Stimulated activated CD4-positive, alpha-beta T cell treated with anti-CD3 and anti-CD28 coated beads, TNF-alpha, amount 100 ng/mL, for 48 hours (primary cell): ENCODE measurements at regions not wholly inside any gene's neighbourhood (a gene's known extent, or its start where the extent isn't known, plus 50 kb on each side); places are given as distances from the start of the nearest gene placed in this dataset.
"Not testable (repeated sequence)": the region's sequence is repeated elsewhere in the genome, so short reads cannot be mapped to it uniquely, and the experiment has no call there.

Experiments used
- DNase-seq, 3 donors: peaks; one replicate each; pipeline ENCODE4 v3.0.0-alpha.2; 2020; ENCODE audit warnings: low read depth in 3 of 3

DNA sequence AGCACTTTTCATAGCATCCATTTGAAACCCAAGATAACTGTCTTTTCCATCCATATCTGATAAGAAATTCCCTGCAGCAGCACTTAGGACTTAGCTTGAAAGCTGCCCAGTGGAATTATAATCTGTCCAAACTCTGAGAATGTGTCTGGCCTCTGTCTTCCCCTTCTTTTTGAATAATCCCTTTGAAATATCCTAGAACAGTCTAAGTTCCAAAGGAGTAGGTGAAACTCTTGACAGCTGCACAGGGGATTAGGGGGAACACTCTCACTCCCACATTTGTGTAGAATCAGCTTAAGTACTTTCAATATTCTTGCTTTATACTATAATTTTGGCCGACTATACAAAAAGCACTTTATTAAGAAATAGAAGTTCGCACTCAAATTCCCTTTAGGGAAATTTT lies 157.7 kb downstream of the PAPSS1 start:
- DNase-seq: no peak

DNA sequence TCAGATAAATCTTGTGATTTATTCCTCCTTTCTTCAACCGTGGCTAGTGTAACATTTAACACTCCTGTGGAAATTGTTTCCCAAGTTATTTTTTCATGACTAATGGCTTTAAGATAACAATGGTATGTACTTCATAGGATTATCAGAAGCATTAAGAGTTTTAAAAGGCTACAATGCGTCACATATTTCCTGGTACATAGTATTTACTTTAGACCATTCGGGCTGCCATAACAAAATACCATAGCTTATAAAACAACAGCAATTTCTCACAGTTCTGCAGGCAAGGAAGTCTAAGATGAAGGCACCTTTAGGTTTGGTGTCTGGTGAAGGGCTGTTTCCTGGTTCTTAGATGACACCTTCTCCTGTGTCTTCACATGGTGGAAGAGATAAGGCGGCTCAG lies 158.6 kb downstream of the PAPSS1 start:
- no peak for DNase-seq

DNA sequence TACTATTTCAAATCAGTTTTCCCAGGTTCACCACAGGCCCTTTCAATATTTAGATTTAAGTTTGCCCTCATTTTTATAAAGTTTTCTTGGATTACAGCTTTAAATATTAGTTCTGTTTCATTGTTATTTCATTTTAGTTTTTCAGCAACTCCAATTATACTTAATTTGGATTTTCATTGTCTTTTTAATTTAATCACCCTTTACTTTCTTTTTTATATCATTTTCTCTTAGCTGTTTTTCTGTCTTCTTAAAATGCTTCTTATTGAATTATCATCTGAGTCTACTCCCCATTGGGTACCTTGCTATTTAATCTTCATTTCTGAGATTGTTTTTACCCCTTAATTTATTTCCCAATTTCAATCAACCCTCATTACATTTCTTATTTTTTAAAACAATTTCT lies 160.4 kb downstream of the PAPSS1 start:
- DNase-seq: no peak

DNA sequence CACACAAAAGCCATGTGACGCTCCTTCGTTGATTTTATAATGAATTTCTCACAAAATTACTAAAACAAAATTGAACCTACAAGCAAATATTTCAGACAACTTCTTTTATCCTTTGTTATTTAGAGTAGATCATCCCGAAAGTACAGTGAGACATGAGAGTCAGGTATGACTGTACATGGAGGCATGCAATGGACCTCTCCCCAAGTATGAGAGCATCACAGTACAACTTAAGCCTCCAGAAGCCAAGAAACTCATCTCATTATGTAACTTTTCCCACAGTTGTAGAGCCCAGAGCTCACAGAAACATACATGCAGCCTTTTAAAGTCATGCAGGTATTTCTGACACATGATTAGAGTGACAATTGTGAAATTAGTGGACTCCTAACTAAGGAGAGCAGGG lies 167.7 kb downstream of the PAPSS1 start:
- DNase-seq: no peak

DNA sequence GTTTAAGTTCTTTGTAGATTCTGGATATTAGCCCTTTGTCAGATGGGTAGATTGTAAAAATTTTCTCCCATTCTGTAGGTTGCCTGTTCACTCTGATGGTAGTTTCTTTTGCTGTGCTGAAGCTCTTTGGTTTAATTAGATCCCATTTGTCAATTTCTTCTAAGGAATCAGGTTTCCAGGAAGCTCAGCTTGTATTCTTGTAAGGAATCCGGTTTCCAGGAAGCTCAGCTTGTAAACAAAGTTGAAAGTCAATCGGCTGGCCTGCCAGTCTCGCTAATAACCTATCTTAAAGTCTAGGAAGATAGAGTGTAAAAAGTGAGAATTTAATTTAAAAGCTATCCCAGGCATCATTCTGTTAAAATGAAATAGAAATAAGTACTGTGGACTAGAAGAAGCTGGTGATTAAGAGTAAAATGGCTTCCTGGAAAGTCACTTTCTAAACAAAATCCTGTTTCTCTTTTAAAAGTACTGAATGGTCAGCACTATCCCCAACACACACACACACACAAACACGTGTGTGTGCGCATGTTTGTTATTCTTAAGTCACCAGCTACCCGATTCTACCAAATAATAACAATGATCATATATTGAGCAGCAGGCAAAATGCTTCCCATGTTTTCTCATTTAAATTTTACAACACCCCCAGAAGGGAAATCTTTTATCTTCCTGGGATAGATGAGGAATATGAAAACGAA lies 171.7 kb downstream of the PAPSS1 start:
- no peak for DNase-seq

DNA sequence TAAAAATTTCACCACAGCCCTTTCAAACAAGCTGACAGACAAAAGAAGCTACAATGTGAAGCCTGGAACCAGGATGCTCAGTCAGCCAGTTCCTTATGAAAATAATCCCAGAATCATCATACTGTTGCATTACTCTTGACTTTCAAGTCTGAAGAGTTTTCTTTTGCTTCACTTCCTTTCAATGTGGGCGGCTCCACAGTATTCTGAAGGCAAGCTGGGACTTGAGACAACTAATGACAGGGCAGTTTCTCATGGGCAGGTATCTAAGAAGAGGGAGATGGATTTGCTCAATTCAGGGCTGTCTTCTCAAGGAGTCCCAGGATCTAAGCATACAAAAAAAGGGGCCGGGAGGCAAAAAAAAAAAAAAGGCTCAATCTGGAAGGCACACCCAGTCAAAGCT lies 173.4 kb downstream of the PAPSS1 start:
- no peak for DNase-seq

DNA sequence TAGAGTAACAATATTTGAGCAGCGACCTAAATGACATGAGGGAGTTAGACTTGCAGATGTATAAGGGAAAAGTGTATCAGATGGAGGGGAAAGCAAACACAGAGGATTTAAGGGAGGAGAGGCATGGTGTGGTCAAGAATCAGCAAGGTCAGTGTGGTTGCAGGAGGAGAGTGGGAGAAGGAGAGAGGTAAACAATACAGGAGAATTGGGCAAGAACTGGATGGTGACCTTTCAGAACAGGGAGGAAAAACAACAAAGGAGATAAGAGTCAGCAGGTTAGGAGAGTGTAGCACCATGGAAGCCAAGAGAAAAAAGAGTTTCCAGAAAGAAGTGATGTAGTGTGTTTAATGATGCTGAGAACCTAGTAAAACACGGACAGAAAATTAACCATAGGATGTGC lies 178.5 kb downstream of the PAPSS1 start:
- DNase-seq: no peak

DNA sequence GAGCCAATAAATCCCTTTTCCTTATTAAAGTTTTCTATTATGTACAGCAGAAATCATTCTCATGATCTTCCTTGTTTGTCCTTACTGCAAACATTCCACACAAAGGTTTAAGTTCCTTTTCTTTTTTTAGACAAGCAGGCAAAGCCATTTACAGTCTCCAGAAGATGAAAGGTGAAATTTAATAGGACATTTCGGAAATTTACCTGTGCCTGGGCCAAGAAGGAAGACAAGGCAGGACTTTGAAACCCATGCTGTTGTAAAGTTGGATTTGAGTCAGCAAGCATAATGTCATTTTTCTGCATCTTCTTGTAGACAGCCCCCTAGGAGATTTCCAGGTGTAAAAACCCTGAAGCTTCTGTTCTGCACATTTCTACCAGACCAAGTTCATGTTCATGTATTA lies 188.1 kb downstream of the PAPSS1 start:
- DNase-seq: no peak

DNA sequence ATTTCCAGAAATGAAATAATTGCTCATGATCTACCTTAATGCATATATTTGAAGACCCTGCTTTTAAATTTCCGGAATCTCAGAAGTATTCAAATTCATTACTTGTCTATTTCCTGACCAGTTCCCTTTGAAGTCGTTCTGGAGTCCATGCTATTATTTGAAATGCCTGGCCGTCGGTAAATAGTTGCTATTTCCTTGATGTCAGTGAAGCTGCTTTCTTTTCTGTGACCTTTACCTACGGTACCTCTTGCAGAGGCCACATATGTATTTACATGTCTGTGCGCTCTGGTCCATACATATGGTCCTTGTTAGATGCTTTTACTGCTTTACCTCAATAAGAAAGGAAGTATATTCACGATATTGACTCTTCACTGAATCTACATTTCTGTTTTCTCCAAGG lies 199.7 kb downstream of the PAPSS1 start:
- no peak for DNase-seq

DNA sequence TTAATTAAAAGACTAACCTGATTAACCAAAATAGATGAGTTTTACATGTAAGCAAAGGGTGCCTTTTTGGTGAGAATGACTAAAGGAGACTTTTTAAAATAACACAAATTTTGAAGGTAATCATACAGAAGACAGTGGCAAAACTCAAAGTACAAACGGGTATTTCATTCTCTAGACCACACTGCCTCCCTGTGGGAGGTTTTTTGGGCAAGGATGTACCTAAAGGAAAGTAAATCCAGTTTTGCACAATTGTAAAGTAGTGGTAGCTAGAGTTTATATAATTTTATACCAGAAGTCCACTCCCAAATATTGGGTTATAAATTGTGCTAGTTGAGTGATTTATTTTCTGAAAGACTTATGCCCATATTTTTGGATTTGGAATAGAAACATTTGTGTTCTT lies 201.0 kb downstream of the PAPSS1 start:
- DNase-seq: no peak

DNA sequence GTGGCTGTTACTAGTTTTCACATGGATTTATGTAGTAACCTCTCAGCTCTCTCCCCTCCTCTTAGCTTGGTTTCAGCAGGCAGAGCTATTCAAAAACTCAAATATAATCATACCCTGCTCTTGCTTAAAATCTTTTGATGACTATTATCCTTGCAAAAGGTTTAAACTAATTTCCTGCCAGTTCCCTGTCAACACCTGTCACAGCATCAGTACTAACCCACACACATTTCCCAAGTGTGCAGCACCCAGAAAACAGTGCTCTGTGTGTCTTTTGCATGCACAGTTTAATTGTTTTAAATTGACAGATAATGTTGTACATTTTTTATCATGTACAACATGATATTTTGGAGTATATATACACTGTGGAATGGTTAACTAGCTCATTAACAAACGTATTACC lies 202.0 kb downstream of the PAPSS1 start:
- no peak for DNase-seq

DNA sequence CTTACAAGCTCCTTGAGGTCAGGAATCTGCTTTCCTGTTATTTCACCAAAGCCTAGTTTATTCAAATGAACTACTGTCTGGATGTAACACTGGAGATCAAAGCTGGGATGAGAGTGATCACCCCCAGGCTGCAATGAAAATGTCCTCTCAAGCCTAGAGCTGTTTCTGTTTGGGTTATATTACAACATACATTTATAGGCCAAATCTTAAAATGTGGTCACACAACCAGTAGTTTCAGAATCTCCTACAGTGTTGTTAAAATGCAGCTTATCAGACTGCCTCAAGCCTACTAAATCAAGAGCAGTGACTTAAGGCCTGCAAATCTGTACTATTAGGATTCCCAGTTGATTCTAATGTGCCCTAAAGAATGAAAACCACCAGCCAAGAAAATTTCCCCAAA lies 207.5 kb downstream of the PAPSS1 start:
- no peak for DNase-seq

DNA sequence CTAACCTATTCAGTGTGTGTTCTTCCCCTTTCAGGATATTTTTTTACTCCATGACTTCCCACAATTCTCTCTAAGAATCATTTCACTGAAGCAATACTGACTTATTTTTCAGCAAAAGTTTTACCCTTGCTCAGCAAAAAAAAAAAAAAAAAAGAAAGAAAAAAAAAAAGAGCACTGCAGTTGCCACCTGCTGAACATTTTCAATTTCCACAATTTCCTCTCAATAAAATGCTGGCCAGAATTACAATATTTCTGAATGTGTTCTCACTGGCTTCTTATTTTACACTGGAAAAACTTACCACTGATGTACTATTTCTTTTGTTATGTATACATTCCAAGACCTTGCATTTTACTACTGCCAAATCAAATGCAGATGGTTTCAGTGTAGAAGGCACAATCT lies 210.4 kb downstream of the PAPSS1 start:
- DNase-seq: no peak

DNA sequence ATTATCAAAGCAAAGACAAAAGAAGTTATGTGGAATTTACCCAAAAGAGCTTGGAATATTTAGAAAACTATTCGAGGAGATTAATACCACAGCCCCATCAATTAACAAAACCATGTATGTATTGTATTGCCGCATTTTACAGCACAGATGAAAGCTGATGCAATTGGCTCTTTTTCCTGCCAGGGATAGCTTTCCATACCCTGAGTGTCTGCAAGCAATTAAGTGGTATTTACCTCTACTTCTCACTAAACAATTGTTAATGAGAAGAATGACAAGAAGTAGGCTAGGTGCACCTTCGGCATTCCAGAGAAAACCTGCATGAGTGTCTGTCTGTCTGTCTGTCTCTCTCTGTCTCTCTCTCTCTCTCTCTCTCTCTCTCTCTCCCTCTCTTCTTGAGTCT lies 219.5 kb downstream of the PAPSS1 start:
- DNase-seq: no peak

DNA sequence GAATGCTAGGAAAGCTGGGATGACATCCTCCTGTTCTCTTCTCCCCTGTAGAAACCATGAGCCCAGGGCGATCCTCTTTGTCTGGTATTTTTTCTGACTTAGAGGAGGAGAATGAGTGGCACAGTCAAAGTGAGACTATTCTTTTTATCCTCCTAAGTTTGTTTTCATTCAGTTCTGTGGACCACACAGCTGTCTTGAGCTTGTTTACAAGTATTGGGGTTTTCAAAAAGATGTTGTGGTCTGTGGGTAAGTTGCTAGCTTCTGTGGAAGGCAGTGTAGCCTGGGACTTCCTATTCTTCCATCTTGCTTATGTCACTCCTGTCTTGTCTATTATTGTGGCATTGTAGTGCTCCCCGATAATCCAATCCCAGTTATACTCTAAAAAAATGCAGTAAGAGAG lies 223.0 kb downstream of the PAPSS1 start:
- DNase-seq: no peak

DNA sequence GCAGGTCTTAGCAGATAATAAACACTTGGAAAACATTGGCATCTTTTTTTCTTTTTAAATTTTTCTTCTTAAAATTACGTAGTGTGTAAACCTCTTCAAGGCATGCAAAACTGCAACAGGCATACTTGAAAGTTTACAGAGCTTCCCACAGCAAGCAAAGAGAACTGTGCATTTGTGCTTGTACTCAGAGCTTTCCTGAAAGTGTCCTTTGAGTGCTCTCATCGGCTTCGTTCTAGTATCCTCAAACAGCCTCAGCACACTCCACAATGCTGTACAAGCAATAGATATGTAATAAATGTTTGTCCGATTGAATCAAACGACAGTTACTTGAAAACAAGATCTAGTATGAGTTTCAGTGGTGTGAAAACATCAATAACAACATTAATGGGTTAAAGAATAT lies 227.5 kb downstream of the PAPSS1 start:
- no peak for DNase-seq

DNA sequence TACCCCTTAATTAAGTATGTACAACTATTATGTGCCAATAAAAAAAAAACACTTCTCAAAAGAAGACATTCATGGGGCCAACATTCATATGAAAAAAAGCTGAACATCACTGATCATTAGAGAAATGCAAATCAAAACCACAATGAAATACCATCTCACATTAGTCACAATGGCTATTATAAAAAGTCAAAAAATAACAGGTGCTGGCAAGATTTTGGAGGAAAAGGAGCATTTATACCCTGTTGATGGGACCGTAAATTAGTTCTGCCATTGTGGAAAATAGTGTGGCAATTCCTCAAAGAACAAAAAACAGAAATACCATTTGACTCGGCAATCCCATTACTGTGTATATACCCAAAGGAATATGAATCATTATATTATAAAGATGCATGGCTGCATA lies 229.9 kb downstream of the PAPSS1 start:
- no peak for DNase-seq

DNA sequence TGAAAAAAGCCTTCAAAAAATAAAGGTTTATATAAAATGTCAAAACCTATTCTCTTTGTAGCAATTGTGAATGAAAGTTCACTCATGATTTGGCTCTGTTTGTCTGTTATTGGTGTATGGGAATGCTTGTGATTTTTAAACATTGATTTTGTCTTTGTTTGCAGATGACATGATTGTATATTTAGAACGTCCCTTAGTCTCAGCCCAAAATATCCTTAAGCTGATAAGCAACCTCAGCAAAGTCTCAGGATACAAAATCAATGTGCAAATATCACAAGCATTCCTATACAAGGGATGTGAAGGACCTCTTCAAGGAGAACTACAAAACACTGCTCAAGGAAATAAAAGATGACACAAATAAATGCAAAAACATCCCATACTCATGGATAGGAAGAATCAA lies 236.4 kb downstream of the PAPSS1 start:
- DNase-seq: not testable (repeated sequence)

DNA sequence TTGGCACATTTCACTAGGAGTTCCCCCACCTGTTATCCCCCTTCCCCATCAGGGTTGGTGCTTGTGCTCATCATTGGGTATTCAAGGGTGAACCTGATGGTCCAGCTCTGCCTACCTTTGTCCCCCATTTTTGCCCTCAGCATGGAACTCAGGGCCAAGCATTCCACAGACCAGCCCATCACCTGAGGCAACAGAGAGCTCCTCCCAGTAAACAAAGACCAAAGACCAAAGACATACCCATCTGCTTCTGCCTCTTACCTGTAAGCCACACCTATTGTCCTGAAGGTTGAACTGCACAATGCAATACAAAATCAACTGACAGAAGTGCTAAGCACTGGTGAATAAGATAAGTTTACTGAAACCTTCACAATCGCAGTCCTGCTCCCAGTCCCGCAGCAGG lies 237.5 kb downstream of the PAPSS1 start:
- DNase-seq: no peak

DNA sequence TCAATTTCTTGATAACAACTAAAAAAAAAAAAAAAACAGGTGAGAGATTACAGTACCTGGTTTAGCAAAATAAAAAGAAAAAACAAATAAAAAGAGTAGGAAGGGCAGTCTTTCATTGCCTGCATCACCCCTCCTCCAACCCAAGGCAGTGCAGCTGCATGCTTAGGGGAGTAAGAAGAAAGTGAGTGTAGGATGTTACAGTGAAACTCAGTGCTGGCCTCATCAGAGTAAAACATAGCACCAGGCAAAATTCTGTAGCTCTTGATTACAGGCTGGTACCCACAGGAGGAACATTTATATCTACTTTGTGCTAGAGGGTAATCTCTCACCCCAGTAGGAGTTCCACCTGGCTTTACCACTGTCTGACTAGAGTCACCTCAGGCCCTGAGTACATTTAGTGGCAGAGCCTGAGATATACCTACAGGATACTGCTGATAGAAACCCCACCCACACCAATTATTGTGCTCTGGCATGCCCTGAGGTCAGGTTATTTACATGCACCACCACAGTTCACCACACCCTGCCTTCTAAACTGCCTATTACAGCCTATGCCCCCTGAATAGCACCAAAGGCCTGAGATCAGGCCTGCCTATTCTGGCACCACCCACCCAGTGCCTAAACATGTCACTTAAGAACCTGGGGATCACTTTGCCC lies 241.6 kb downstream of the PAPSS1 start:
- no peak for DNase-seq

DNA sequence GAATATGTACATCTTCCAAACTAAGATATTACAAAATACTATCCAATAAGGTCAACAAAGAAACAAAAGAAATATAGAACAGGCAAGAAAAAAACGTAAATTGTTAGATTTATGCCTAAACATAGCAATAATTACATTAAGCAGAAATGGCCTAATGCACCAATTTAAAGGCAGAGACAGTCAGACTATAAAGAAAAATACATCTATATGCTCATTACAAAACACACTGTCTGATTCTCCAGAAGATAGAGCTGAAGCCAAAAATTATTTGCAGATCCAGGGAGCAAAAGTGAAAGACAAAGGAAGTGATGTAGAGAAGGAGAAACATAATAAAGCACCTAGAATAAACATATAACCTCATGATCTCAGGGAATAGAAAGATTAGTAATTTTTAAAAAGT lies 246.9 kb downstream of the PAPSS1 start:
- no peak for DNase-seq

DNA sequence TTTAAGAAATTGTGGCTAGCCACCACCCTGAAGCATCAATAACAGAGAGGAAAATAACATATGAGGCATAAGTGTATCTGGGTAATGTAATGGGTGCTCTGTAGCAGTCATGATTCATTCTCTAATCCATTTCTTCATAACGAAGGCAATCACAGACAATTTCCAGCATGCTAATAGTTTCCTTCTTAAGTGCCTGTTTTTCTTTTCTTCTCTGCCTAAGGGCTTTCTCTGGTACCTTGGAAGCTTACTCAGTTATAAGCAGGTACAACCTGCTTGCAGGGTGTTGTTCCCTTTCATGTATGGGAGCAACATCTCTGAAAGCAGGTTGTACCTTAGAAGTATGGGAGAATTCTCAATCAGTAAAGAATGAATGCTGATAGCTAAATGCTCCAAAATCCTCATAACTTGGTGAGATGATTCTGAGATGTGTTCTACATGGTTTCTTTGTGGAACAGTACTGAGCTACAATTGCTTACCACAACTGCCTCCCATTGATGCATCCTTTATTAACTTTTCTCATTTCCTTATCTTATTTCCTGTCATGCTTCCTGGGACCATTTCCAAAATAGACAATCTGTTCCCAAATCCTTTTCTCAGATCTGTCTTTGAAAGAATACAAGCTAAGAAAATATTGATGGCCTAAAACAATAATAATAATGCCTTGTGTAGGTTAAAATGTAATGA lies 247.6 kb downstream of the PAPSS1 start:
- DNase-seq: no peak

DNA sequence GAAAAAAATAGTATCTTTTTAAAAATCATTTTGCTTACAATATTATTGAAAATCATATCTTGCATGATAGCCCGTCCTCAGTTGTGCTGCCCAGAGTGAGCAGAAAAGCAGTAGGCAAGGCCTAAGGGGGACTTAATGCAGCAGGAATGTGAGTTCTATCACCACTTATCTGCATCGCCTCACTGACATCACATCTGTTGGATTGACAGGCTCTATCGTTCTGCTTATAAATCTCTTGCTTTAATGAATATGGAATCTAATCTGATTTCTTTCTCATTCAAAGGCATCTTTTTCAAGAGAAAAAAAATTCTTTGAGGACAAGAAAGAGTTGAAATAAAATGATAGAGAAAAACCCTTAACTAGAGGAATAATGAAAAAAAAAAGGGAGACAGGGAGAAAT lies 249.9 kb downstream of the PAPSS1 start:
- no peak for DNase-seq
